Epidermal melanocyte (primary cell): ENCODE measurements at regions not wholly inside any gene's neighbourhood (a gene's known extent, or its start where the extent isn't known, plus 50 kb on each side); places are given as distances from the start of the nearest gene placed in this dataset.

Source experiments
- DNase-seq: peaks from one replicate; pipeline ENCODE4 v3.0.0; 2011; ENCODE audit warnings: low spot score; ENCODE audit not compliant: insufficient read length

DNA sequence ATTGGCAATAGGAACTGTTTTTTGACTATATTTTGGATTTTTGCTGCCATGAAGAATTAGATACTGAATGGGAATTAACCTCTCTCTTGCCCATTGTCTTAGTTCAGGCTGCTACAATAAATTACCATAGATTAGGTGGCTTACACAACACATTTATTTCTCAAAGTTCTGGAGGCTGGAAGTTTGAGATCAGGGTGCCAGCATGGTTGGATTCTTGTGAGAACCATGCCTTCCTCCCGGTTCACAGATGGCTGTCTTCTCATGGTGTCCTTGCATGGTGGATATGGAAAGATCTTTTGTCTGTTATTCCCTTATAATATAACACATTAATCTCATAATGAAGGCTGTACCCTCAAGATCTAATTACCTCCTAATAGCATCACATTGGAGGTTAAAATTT lies 836.4 kb downstream of the SLC4A3 start:
- DNase-seq = no peak

DNA sequence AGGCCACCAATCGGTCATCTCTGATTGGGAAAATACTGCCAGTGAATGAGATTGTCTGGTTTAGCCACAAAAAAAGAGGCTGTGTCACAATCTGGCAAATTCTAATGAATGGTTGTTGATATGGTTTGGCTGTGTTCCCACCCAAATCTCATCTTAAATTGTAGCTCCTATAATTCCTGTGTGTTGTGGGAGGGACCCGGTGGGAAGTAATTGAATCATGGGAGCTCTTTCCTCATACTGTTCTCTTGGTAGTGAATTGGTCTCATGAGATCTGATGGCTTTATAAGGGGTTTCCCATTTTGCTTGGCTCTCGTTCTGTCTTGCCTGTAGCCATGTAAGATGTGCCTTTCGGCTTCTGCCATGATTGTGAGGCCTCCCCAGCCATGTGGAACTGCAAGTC lies 838.3 kb downstream of the SLC4A3 start:
- no peak for DNase-seq

DNA sequence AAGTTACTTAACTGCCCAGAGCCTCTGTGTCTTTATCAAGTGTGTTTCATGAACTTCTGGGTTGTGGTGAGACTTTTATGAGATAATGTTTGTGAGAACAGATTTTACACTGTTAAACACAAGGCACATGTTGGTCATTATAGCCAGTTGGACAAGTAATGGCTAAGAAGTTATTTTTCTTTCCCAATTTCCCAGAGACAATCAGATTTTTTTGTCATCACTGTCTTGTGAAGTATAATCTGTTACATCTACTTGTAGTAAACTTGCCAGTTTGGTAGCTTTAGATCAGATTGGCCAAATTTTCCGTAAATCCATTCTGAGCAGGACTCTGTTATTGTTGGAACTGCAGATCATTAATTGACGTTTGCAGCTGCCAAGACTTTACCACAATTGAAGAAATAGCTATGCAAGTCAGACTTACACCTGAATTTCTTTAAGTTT lies 838.8 kb downstream of the SLC4A3 start:
- DNase-seq = no peak

DNA sequence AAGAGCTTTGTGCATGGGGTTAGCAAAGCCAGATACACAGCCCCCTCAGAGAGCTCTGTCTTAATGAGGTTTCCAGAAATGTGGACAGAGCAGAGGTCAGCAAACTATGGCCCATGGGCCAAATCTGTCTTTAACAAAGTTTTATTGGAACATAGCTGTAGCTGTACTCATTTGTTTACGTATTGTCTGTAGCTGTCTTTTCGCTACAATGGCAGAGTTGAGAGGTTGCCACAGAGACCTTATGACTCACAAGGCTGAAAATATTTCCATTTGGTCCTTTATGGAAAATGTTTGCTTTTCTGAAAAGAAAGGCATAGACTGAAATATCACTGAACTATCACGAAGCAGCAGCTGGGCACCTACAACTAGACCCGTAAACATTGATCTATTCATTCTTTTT lies 841.8 kb downstream of the SLC4A3 start:
- DNase-seq = no peak

DNA sequence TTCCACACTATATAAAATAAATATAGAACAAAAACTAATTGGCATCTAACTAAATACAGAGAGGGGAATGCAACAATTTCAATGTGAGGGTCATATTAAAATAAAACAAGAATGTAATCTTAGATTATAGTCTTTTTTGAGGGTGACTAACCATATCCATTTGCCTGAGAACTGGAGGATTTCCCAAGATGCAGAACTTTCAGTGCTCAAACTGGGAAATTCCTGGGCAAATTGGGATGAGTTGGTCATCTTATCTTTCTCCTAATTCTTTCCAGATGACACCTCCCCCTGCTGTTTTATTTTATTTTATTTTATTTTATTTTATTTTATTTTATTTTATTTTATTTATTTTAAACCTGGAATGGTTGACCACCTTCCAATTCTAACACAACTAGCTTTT lies 846.2 kb downstream of the SLC4A3 start:
- DNase-seq = no peak

DNA sequence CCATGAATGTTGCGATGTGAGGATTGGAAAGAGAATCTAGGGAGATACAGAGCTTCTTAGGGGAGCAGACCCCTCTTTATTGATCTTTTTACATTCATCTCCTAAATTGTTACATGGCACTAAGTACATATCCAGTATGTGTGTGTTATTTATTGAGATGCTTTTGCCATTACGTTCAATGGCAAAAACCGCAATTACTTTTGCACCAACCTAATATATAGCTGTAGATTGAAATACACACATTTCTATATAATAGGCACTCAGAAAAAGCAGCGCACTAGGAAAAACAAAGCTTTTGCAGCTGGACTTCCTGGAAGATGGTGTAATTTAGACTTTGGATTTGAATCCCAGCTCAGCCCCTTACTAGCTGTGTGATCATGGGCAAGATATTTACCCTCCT lies 849.4 kb downstream of the SLC4A3 start:
- no peak for DNase-seq

DNA sequence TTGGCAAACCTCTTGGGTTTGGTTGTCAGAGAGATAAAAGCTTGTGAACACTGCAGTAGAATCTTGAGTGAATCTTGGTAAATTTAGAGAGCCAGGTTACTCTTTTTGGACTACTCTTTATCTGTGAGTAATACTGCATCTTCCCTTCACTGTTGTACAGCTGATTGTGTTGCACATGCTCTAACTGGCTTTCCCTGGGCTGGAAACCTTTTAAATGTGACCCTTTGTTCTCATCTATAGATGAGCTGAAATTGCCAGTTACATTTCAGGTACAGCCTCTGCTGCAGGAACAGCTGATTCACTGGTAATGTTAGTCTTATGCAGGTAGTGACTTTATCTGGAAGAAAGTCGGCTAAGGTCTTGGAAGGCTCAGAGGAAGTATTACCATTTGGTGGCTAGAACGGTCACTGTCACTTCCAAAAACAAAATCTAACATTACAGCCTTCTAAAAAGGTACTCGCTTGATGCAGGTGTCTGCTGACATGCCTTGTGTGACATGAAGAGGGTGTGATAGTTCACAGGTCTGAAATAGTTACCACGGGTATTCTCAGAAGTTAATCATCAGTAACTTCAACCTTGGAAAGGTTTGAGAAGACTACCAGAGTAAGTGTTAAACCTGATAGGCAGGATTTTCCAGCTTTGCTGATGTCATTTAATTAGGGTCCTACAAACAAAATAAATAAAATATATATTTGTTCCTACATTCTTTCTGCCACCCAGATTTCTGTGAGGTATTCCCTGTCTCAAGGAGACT lies 851.1 kb downstream of the SLC4A3 start:
- DNase-seq = no peak

DNA sequence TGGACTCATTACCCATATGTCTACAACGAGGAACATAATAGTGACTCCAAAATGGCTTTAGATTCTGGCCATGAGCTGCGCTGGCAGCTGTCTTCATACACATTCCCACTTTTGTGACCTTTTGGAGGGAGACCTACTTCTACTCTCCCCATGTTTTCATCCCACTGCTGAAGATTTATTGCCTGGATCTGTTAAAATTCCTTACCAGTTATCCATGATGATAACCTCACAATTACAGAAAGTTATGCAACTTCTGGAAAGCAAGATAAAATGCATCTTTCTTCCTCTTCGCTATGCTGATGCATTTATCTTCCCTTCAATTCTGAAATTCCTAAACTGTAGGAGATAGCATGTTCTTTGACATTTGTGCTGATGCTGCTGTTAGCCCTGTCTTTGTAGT lies 855.3 kb downstream of the SLC4A3 start:
- no peak for DNase-seq

DNA sequence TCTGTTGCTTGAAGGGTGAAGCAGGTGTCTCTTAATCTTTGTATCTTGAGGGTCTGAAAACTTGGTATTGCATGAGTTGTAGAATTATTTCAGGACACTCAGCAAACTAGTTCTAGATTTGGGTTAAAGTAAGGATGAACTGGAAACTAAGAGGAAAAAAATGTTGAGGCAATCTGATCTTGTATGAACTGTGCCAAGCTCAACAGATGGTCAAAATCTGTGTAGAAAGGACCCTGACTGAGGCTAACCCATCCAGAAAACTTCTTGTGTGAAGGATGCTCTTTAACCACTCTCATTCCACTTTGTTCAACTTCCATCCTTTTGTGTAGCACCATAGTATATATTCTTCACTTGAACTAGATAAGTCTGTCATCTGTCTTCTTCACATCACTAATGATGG lies 861.7 kb downstream of the SLC4A3 start:
- peak; percentile 43 for DNase-seq

DNA sequence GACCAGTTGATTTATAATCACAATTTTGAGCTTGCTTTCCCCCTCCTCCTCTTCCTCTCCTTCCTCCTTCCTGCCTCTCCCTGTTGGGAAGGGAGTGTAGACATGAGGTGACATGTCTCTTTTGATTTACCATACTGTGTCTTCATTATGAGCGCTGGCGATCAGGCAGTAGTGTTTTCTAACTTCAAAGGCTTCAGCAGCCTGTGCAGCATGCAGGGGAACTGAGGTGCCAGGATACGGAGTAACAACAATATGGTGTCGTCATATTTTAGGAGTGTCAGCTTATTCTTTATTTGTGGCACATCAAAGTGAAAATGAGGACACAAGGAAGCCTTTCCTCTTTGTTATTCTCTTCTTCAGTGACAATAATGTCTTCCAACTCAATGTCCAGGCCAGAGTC lies 864.2 kb downstream of the SLC4A3 start:
- DNase-seq = no peak

DNA sequence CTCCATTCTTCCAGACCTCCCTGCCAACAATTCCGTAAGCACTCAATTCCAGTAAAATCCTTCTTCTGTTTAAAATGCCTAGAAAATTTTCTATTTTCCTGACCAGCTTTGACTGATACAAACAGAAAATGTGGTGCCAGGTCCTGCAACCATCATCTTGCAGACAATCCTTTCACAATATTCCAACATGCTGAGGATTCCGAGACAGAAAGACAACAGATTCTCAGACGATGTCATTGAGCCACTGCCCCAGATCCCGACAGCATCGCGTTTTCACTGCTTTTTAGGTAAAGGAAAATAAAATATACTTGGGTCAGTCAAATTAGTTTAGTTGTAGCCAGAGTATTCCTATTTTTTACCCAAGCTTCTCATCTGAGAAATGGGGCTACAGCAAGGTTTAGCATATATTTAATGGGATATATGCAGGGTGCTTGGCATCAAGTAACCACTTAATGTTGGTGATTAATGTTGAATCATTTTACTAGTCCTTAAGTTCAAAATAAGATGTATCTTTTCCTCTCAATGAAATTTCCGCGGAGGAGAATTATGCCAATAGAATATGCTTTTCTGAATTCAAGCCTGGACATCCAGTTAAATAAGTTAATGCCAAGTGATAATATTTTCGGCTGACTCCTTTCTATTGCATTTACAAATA lies 866.6 kb downstream of the SLC4A3 start:
- no peak for DNase-seq

DNA sequence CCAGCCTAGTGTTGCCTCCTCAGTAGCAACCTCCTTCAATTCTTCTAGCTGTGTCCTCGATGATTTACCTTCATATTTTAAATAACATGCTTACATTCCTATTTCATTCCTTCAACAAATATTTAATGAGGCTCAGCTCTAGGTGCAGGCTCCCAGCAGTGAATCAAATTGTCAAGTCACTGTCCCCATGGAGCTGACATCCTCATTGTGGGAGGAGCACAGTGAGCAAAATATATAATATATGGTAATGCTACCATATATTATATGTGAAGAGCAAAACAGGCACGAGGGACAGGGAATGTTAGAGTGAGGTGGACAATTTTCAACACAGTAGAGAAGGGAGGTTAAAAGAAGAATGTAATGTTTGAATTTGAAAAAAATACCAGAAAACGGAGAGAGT lies 869.1 kb downstream of the SLC4A3 start:
- no peak for DNase-seq

DNA sequence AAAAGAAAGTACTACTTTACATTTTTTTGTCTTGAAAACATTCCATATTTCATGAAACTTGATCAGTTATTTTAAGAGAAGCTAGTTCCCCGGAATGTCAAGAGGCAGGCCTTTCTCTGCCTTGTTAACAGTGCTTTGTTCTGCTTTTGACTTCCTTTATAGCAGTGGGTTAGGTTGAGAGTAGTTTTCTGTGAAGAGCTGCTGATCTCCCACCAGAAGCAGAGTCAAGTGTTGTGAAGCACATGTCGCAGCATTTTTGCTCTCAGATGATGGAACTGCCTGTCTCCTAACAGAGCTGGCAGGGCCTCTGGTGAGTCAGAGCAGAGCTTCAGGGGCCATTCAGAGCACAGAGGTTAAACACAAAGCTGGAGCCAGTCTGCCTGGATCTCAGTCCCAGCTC lies 871.8 kb downstream of the SLC4A3 start:
- no peak for DNase-seq

DNA sequence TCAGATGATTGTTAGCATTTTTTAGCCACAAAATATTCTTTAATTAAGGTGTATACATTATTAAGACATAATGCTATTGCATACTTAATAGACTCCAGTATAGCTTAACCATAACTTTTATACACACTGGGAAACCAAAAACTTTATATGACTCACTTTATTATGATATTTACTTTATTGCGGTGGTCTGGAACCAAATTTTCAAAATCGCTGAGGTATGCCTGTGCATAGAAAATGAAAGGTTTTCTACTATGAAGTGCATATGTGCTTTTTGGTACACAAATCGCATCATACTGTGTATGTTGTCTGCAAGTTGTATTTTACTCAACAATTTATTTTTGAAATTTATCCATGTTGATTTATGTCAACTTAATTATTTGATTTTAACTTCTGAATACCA lies 875.1 kb downstream of the SLC4A3 start:
- no peak for DNase-seq

DNA sequence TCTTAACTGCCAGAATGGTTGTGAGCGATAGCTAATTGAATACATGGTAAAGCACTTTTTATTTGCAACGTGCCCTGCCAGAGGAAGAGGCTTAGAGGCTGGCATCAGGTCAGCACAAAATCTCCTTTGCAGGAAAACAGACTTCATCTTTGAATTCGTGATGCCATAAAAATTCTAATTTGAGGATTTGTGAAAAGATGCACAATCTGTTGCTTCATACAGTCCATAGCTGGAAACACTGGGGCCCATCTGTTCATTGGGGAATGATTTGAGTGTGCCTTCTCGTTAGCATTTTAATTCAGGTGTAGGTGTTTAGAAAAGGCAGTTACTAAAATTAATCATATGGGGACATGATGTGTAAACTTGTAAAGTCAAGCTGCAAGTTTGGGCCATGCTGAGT lies 876.0 kb downstream of the SLC4A3 start:
- no peak for DNase-seq

DNA sequence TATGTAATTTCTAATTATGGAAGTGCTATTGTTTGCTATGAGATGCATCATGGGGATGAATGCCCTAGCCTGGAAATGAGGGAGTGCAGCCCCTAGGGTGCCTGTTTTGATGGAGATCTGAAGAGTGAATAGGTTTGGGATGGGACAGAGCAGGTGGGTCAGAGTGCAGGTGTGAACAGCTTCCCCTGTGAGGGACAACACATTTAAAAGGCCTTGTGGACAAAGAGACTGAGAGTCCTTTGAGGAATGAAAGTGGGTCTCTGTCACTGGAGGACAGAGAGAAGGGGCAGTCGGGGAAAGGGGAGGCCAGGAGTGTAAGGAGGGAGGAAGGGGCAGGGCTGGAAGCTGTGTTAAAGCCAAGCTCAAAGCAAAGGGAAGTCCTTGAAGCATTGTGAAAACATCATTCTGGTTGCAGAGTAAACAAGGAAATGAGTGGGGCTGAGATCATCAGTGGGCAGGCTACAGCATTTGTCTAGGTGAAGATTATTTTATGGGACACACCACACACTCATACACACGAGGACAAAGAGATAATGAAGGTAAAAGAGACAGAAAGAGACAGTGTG lies 877.6 kb downstream of the SLC4A3 start:
- DNase-seq = no peak

DNA sequence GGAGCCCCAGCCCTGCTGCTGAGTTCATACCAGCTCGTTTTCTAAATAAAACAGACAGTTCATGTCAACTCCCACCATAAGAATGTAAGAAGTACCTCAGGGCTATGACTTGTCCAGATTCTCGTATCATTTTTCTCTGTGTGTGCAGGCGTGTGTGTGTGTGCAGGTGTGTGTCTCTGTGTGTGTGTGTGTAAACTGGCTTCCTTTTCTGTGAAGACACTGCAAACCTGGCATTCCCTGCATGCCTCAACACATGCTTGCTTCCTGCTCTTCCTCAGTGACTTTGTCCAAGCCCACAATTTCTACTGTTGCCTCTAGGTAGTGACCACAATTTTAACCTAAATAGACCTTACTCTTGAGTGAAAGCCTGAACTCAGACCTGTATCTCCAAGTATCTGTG lies 879.0 kb downstream of the SLC4A3 start:
- DNase-seq = no peak

DNA sequence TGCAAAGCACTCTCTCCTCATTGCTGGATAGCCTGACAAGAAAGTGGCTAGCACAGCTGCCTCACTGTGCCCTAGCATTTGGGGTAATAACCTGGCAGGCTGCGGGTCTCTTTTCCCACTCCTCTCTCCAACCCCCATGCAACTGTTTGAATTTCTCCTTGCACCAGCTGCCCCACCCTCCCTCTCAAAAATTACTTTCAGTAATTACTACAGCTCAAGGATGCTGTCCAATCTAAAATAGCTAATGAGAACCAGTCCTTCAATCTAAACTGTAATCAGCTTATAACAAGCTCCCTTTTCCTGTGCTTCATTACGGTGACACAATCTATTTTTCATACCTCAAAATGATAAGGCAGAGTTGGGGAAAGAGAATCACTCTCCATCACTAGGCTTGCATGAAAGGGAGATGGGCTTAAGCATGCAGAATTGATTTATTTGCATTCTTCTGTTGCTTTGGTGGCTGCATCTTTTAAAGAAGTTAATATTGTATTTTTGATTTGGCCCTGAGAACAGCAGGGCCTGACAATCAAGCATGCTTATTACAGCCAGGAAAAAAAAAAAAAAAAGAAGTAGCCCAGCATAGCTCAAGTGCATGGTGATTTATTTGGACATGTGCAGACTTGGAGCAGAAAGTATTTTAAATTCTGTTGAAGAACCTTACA lies 881.8 kb downstream of the SLC4A3 start:
- no peak for DNase-seq

DNA sequence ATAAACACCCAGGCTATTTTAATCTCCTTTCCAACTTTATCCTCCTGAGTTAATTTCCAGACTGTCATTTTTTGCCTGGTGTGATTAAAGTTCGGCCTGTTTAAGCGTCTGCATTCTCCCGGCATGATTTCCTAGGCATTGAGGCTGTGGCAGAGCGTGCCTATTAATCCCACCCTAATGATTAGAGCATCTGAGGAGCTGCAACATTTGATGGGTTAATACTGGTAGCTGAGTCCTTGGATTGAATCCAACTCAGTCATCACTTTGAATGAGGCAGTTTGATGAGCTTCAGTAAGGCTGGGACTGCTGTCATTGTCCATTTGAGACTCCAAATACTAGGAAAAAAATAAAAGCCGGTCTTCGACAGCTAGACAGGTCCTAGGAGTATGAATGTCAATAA lies 882.5 kb downstream of the SLC4A3 start:
- no peak for DNase-seq

DNA sequence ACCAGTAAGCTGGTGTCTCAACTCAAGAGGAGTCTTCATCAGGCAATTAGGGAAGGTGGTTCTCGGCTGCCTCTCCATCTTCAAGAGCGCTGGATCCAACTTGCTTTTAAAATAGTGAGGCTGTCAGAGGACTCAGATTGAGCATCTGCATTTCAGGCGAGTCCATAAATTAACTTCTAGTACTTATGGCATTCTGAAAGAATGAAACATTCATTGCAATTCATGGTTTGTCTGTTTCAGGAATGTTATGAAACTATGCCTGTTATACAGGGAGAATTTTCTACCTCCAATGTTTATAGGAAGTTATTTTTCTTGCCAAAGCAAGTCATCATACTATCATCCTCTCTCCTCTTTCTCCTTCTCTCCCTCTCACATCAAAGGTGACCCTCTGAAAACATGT lies 883.2 kb downstream of the SLC4A3 start:
- no peak for DNase-seq

DNA sequence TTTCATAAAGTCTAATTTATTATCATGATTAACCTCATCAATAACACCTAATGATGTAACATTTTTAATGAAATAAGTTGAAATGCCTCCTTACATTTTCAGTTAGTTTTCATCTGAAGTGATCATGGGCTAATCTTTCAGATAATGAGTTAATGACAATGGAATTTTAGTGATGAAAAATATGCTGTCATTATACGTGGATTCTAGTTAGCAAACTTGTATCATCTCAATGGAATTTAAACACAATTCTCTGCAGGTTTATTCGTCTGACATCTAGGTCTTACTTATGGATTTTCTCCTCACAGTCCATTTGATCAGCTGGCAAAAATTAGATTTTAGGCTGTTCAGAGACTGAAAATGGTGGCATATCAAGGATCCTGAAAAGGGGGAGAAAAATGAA lies 885.0 kb downstream of the SLC4A3 start:
- no peak for DNase-seq

DNA sequence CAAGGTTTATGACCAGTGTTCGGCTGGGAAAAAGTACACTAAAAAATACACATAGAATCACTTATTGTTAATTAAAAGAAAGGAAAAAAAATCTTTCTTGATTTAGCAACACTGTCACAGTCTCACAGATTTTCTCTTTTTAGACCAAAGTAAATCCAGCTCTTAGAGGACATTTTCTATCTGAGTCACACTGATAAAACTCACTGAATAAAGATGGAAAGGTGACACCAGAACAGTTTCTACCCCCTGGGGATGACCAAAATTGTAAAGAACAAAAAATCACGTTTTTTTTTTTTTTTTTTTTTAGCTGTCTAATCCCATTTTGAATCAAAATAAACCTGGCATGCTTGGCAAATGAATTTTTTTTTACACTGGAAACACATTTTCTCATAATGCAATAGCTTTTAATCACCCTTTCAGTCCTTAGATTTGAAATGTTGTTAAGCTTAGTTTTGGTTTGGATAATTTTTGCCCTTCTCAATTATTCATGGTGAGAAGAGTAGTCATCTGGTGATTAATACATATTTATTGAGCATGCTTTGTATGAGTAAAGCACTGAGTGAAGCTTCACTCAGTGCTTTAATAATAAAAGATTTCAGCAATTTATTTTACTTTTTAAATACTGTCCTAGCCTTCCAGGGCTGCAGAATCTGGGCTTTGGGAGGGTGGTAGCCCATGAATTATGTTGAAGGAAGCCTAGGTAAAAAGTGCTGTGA lies 886.3 kb downstream of the SLC4A3 start:
- no peak for DNase-seq
